GM12878 (cell line): ENCODE measurements at regions not wholly inside any gene's neighbourhood (a gene's known extent, or its start where the extent isn't known, plus 50 kb on each side); places are given as distances from the start of the nearest gene placed in this dataset.

ENCODE experiments used
- ATAC-seq: fragments of 200-7000 bp; cut with Tn5 transposase; 3 replicates; pipeline ENCODE4 v1.9.1; 2020; ENCODE audit warnings: mild to moderate bottlenecking, moderate library complexity
- BruUV-seq: library from RNA; stranded (reverse); fragments of 400-500 nt; replicated peaks from 2 replicates; lab custom pipeline; 2021; lab: Mats Ljungman, UMichigan
- CTCF ChIA-PET: fragments of 300-600 bp; sonication (Branson Sonifier 250); formaldehyde crosslinking; extraction: SDS; loops from one replicate; lab custom pipeline; 2021; ENCODE audit warnings: inconsistent platforms; lab: Yijun Ruan, JAX
- POLR2A ChIA-PET: fragments of 350-600 bp; formaldehyde crosslinking; extraction: SDS; loops from one replicate; lab custom pipeline; 2021; ENCODE audit warnings: inconsistent platforms; lab: Charles Lee
- RAD21 ChIA-PET: fragments of 300-600 bp; sonication (Branson Sonifier 250); formaldehyde crosslinking; loops from one replicate; lab custom pipeline; 2023; ENCODE audit warnings: antibody characterized with exemption; ENCODE audit not compliant: unreplicated experiment; lab: Charles Lee
- SMC1A ChIA-PET: fragments of 300-600 bp; sonication (Branson Sonifier 250); formaldehyde crosslinking; loops from one replicate; lab custom pipeline; 2023; ENCODE audit not compliant: unreplicated experiment, uncharacterized antibody; lab: Charles Lee
- DNase-seq: peaks from one replicate; pipeline ENCODE4 v3.0.0-alpha.2; 2011; ENCODE audit warnings: low read depth, low spot score
- FAIRE-seq: peaks from 3 replicates; lab custom pipeline; 2011; peaks lifted over from hg19 to GRCh38; lab: Jason Lieb, UNC
- H2AFZ ChIP-seq: 2 replicates; pipeline ENCODE4 v1.6.0; 2011; ENCODE audit warnings: low read depth, low read length, control low read depth; ENCODE audit not compliant: control insufficient read depth
- H3K27ac ChIP-seq: 2 replicates; pipeline ENCODE4 v1.5.1; 2011; ENCODE audit warnings: control low read depth; ENCODE audit not compliant: control insufficient read depth, insufficient read depth
- H3K27me3 ChIP-seq, 2 experiments: replicated peaks in 1 of 2; 2 replicates each; pipeline versions ENCODE4 v1.6.0 to v1.6.1; 2011; ENCODE audit warnings: low read length in 1 of 2; ENCODE audit not compliant: control insufficient read depth in 2 of 2, insufficient read depth in 2 of 2
- H3K36me3 ChIP-seq, 2 experiments: 2 replicates each; pipeline ENCODE4 v1.5.1; 2011; ENCODE audit warnings: low read length in 1 of 2; ENCODE audit not compliant: control insufficient read depth in 2 of 2, insufficient read depth in 2 of 2
- H3K4me1 ChIP-seq: 2 replicates; pipeline ENCODE4 v1.6.1; 2011; ENCODE audit warnings: mild to moderate bottlenecking, low read length, moderate library complexity, mixed read lengths; ENCODE audit not compliant: control insufficient read depth, insufficient read depth
- H3K4me2 ChIP-seq: 2 replicates; pipeline ENCODE4 v1.6.0; 2011; ENCODE audit warnings: control low read depth; ENCODE audit not compliant: control insufficient read depth, insufficient read depth
- H3K4me3 ChIP-seq: fragments of 200-600 bp; sonication (generic); 2 replicates; pipeline ENCODE4 v1.5.1; 2016
- H3K79me2 ChIP-seq: 2 replicates; pipeline ENCODE4 v1.6.0; 2011; ENCODE audit warnings: low read length; ENCODE audit not compliant: control insufficient read depth, insufficient read depth
- H3K9ac ChIP-seq: 2 replicates; pipeline ENCODE4 v1.8.0; 2011; ENCODE audit warnings: low read length, control low read depth, mixed read lengths; ENCODE audit not compliant: control insufficient read depth, insufficient read depth
- H3K9me3 ChIP-seq: replicated peaks from 3 replicates; pipeline ENCODE4 v1.5.1; 2011; ENCODE audit warnings: mild to moderate bottlenecking, low read length; ENCODE audit not compliant: control insufficient read depth, insufficient read depth
- H4K20me1 ChIP-seq: 2 replicates; pipeline ENCODE4 v1.6.0; 2011; ENCODE audit not compliant: control insufficient read depth, insufficient read depth
- ATF2 ChIP-seq: IDR thresholded peaks from 2 replicates; pipeline ENCODE4 v1.6.1; 2012; ENCODE audit warnings: low read length, inconsistent platforms
- CBX5 ChIP-seq: sonication (generic); IDR thresholded peaks from 2 replicates; pipeline ENCODE4 v1.6.1; 2016; ENCODE audit warnings: low read depth, moderate library complexity, mild to moderate bottlenecking, inconsistent platforms
- CTCF ChIP-seq, 3 experiments: IDR thresholded peaks in 2 of 3; conservative IDR thresholded peaks in 1 of 3; 2 replicates each; pipeline ENCODE4 v1.5.1; 2011; ENCODE audit warnings: low read depth in 3 of 3, low read length in 3 of 3, mild to moderate bottlenecking in 3 of 3, control low read depth in 2 of 3, moderate library complexity in 2 of 3, inconsistent platforms in 1 of 3, mixed read lengths in 1 of 3; ENCODE audit not compliant: control insufficient read depth in 2 of 3, insufficient read depth in 1 of 3; ENCODE audit errors: extremely low read depth in 1 of 3
- FOS ChIP-seq: IDR thresholded peaks from 3 replicates; pipeline ENCODE4 v1.6.1; 2011; ENCODE audit warnings: borderline replicate concordance; ENCODE audit not compliant: insufficient read length; ENCODE audit errors: extremely low read depth
- MEF2B ChIP-seq: fragments of 450-650 bp; IDR thresholded peaks from 2 replicates; pipeline ENCODE4 v1.6.1; 2018; ENCODE audit warnings: mild to moderate bottlenecking, moderate library complexity; ENCODE audit not compliant: partially characterized antibody, poor library complexity, severe bottlenecking
- MTA2 ChIP-seq: fragments of 450-650 bp; IDR thresholded peaks from 2 replicates; pipeline ENCODE4 v1.6.1; 2016; ENCODE audit warnings: low read depth, mild to moderate bottlenecking, moderate library complexity
- SREBF1 ChIP-seq: IDR thresholded peaks from 2 replicates; pipeline ENCODE4 v1.6.1; 2012; ENCODE audit warnings: mild to moderate bottlenecking, low read length
- WGBS: methylation state at CpG from one replicate; pipeline ENCODE4 v1.1.6; 2016; ENCODE audit warnings: low lambda C conversion rate; ENCODE audit not compliant: insufficient replicate concordance, insufficient coverage; ENCODE audit errors: missing lambda C conversion rate; 5-methylcytosine and 5-hydroxymethylcytosine counted together
- in situ Hi-C: fragments of 300-500 bp; cut with MboI; formaldehyde crosslinking; loops from 9 replicates; pipeline ENCODE4 v1.14.3; 2018; ENCODE audit warnings: mixed read lengths
- intact Hi-C: fragments of 100-400 bp; cut with micrococcal nuclease; formaldehyde crosslinking; loops from one replicate; pipeline ENCODE4 v1.14.2; 2022; ENCODE audit not compliant: unreplicated experiment

GRCh38 chr7:51451751-51452476 is 135.3 kb upstream of the COBL start:
- H3K9me3 ChIP-seq, result no peaks in the 10 kb centered on the region
- SMC1A ChIA-PET, result no interaction called here
- no peak for DNase-seq
- intact Hi-C loops, result no loop called here
- H3K79me2 ChIP-seq, result no peaks in the 10 kb centered on the region
- no peaks in the 10 kb centered on the region for H4K20me1 ChIP-seq
- no peak for FAIRE-seq
- TF ChIP-seq ATF2, result no peak
- TF ChIP-seq, all 136 proteins: peak for 0
- ATAC-seq, result no peak
- 17% methylated on average over 10 of the region's 10 CpGs for WGBS
- ChIA-PET CTCF (no interaction called here), POLR2A (no interaction called here), RAD21 (no interaction called here)
- Histone ChIP-seq H3K27ac (no peak overlapping the region), H3K36me3 (no peaks in the 10 kb centered on the region), H3K4me1 (no peaks in the 10 kb centered on the region), H3K27me3 (no peaks in the 10 kb centered on the region), H3K4me2 (no peak overlapping the region), H2AFZ (no peak overlapping the region), H3K9ac (no peak overlapping the region), H3K4me3 (no peak overlapping the region)
- no TSS peak for BruUV-seq
- in situ Hi-C loops, result no loop called here

GRCh38 chr7:51450541-51450940 is 133.9 kb upstream of the COBL start:
- no peaks in the 10 kb centered on the region for H3K4me1 ChIP-seq
- no peak overlapping the region for H3K4me3 ChIP-seq
- no peak overlapping the region for H3K9ac ChIP-seq
- no peaks in the 10 kb centered on the region for H3K36me3 ChIP-seq
- CTCF ChIA-PET, result no interaction called here
- DNase-seq, result no peak
- H3K4me2 ChIP-seq, result no peak overlapping the region
- no TSS peak for BruUV-seq
- POLR2A ChIA-PET, result interaction anchor here (0.7 kb wide), 1 partner anchor 1069 kb away, joined by 4 read pairs; no protein-coding TSS in a partner anchor
- H3K27ac ChIP-seq, result no peak overlapping the region
- intact Hi-C loops (no loop called here), in situ Hi-C loops (no loop called here)
- no peak overlapping the region for H2AFZ ChIP-seq
- WGBS, result 0% methylated on average over 6 of the region's 6 CpGs
- no peaks in the 10 kb centered on the region for H3K27me3 ChIP-seq
- RAD21 ChIA-PET, result no interaction called here
- SMC1A ChIA-PET, result no interaction called here
- FAIRE-seq, result no peak
- TF ChIP-seq SREBF1 (no peak), MTA2 (no peak), FOS (no peak), CBX5 (no peak), CTCF (IDR thresholded peaks at IDR 0.05 in 2 of 3, conservative IDR thresholded peaks at IDR 0.05 in 1 of 3; ENCODE audit: control insufficient read depth in 2 of 3, extremely low read depth in 1 of 3, insufficient read depth in 1 of 3, low read depth in 3 of 3, low read length in 3 of 3) (no peak), MEF2B (no peak)
- no peaks in the 10 kb centered on the region for H3K9me3 ChIP-seq
- no peaks in the 10 kb centered on the region for H4K20me1 ChIP-seq
- no peak for ATAC-seq
- no peaks in the 10 kb centered on the region for H3K79me2 ChIP-seq
